GM19193 (cell line): ENCODE measurements at regions not wholly inside any gene's neighbourhood (a gene's known extent, or its start where the extent isn't known, plus 50 kb on each side); places are given as distances from the start of the nearest gene placed in this dataset.
A peak's percentile ranks its signal among the peaks of the same experiment; 100 is the strongest.

ENCODE experiments used
- POLR2A ChIP-seq: IDR thresholded peaks from 4 replicates; pipeline ENCODE4 v1.6.1; 2011; ENCODE audit not compliant: insufficient read depth, insufficient read length; ENCODE audit errors: extremely low read depth

- no peak for TF ChIP-seq POLR2A
Measured at GRCh38 chr3:125692361-125692760, 97.1 kb upstream of the OSBPL11 start.

- no peak for TF ChIP-seq POLR2A
Measured at GRCh38 chr3:125693887-125694286, 98.6 kb upstream of the OSBPL11 start.

GRCh38 chr3:125694761-125695294 lies 99.5 kb upstream of the OSBPL11 start:
- TF ChIP-seq POLR2A = no peak

GRCh38 chr3:125695688-125696087 lies 100.4 kb upstream of the OSBPL11 start:
- no peak for TF ChIP-seq POLR2A

- TF ChIP-seq POLR2A = no peak
Measured at GRCh38 chr3:125715651-125716050, 120.4 kb upstream of the OSBPL11 start.

GRCh38 chr3:125767641-125768040 lies 172.3 kb upstream of the OSBPL11 start:
- no peak for TF ChIP-seq POLR2A

- peak; percentile 57 for TF ChIP-seq POLR2A
Measured at GRCh38 chr3:125916376-125916978, 52.5 kb upstream of the ROPN1B start.
